H9 (cell line): ENCODE measurements at regions not wholly inside any gene's neighbourhood (a gene's known extent, or its start where the extent isn't known, plus 50 kb on each side); places are given as distances from the start of the nearest gene placed in this dataset.

Experiments used
- DNase-seq: peaks from one replicate; pipeline ENCODE4 v3.0.0-alpha.2; 2017
- H2AFZ ChIP-seq: one replicate; pipeline ENCODE4 v1.6.1; 2013; ENCODE audit warnings: mild to moderate bottlenecking, low read length, control low read depth, moderate library complexity
- H2AK5ac ChIP-seq: 2 replicates; pipeline ENCODE4 v1.6.1; 2013; ENCODE audit warnings: low read length, control low read depth, mixed read lengths; ENCODE audit not compliant: insufficient read length
- H2BK120ac ChIP-seq: one replicate; pipeline ENCODE4 v1.6.1; 2013; ENCODE audit warnings: low read depth, mild to moderate bottlenecking, low read length, control low read depth, inconsistent platforms; ENCODE audit not compliant: poor library complexity, severe bottlenecking
- H2BK12ac ChIP-seq: 2 replicates; pipeline ENCODE4 v1.6.1; 2013; ENCODE audit warnings: low read length, control low read depth, mixed read lengths, low read depth; ENCODE audit not compliant: insufficient read length
- H2BK15ac ChIP-seq: 2 replicates; pipeline ENCODE4 v1.6.1; 2013; ENCODE audit warnings: low read depth, low read length, control low read depth
- H2BK20ac ChIP-seq: one replicate; pipeline ENCODE4 v1.6.1; 2013; ENCODE audit warnings: low read depth, mild to moderate bottlenecking, low read length, control low read depth, inconsistent platforms; ENCODE audit not compliant: poor library complexity, severe bottlenecking
- H2BK5ac ChIP-seq: 2 replicates; pipeline ENCODE4 v1.6.1; 2013; ENCODE audit warnings: low read length, control low read depth, mixed read lengths; ENCODE audit not compliant: insufficient read length
- H3K14ac ChIP-seq: 2 replicates; pipeline ENCODE4 v1.6.1; 2013; ENCODE audit warnings: low read length, control low read depth; ENCODE audit not compliant: insufficient read depth
- H3K18ac ChIP-seq: 2 replicates; pipeline ENCODE4 v1.6.1; 2013; ENCODE audit warnings: low read depth, mild to moderate bottlenecking, mixed read lengths, low read length, control low read depth; ENCODE audit not compliant: insufficient read length
- H3K23ac ChIP-seq: 2 replicates; pipeline ENCODE4 v1.6.1; 2013; ENCODE audit warnings: low read length, control low read depth, mixed read lengths, low read depth; ENCODE audit not compliant: insufficient read length
- H3K23me2 ChIP-seq: 2 replicates; pipeline ENCODE4 v1.6.1; 2013; ENCODE audit warnings: low read depth, mild to moderate bottlenecking, mixed read lengths, low read length, control low read depth; ENCODE audit not compliant: insufficient read length, poor library complexity, severe bottlenecking
- H3K27ac ChIP-seq: 2 replicates; pipeline ENCODE4 v1.5.1; 2013; ENCODE audit warnings: low read length, control low read depth, mixed read lengths, low read depth; ENCODE audit not compliant: insufficient read length
- H3K27me3 ChIP-seq: 2 replicates; pipeline ENCODE4 v1.6.1; 2013; ENCODE audit warnings: low read length, control low read depth, inconsistent platforms; ENCODE audit not compliant: insufficient read depth
- H3K4ac ChIP-seq: 2 replicates; pipeline ENCODE4 v1.6.1; 2013; ENCODE audit warnings: low read depth, mild to moderate bottlenecking, control low read depth, inconsistent platforms, low read length, moderate library complexity
- H3K4me1 ChIP-seq: 2 replicates; pipeline ENCODE4 v1.6.1; 2013; ENCODE audit warnings: low read length, control low read depth, inconsistent platforms; ENCODE audit not compliant: insufficient read depth
- H3K4me2 ChIP-seq: 2 replicates; pipeline ENCODE4 v1.6.1; 2013; ENCODE audit warnings: low read length, control low read depth, mixed read lengths; ENCODE audit not compliant: insufficient read length, insufficient read depth
- H3K56ac ChIP-seq: 2 replicates; pipeline ENCODE4 v1.6.1; 2013; ENCODE audit warnings: low read depth, mild to moderate bottlenecking, mixed read lengths, low read length, control low read depth; ENCODE audit not compliant: insufficient read length
- H3K79me1 ChIP-seq: 2 replicates; pipeline ENCODE4 v1.6.1; 2013; ENCODE audit warnings: low read depth, mild to moderate bottlenecking, moderate library complexity, low read length, control low read depth, inconsistent platforms; ENCODE audit not compliant: insufficient read depth, poor library complexity, severe bottlenecking
- H3K79me2 ChIP-seq: 2 replicates; pipeline ENCODE4 v1.6.1; 2013; ENCODE audit warnings: low read length, control low read depth, inconsistent platforms; ENCODE audit not compliant: insufficient read depth
- H3K9ac ChIP-seq: 2 replicates; pipeline ENCODE4 v1.6.1; 2013; ENCODE audit warnings: low read length, control low read depth, mixed read lengths; ENCODE audit not compliant: insufficient read length; ENCODE audit errors: extremely low read depth
- H3K9me3 ChIP-seq: one replicate; pipeline ENCODE4 v1.6.1; 2013; ENCODE audit warnings: low read depth, low read length, inconsistent platforms; ENCODE audit not compliant: control insufficient read depth
- H3T11ph ChIP-seq: one replicate; pipeline ENCODE4 v1.6.1; 2013; ENCODE audit warnings: mild to moderate bottlenecking, low read length, control low read depth, inconsistent platforms
- H4K20me1 ChIP-seq: one replicate; pipeline ENCODE4 v1.6.1; 2013; ENCODE audit not compliant: control insufficient read depth, insufficient read length, insufficient read depth
- H4K5ac ChIP-seq: 2 replicates; pipeline ENCODE4 v1.6.1; 2013; ENCODE audit warnings: low read depth, mild to moderate bottlenecking, mixed read lengths, low read length, control low read depth; ENCODE audit not compliant: insufficient read length
- H4K8ac ChIP-seq: replicated peaks from 2 replicates; pipeline ENCODE4 v1.6.1; 2013; ENCODE audit warnings: low read length, control low read depth, mixed read lengths, low read depth; ENCODE audit not compliant: insufficient read length
- H4K91ac ChIP-seq: 2 replicates; pipeline ENCODE4 v1.6.1; 2013; ENCODE audit warnings: low read depth, mild to moderate bottlenecking, moderate library complexity, mixed read lengths, low read length, control low read depth; ENCODE audit not compliant: insufficient read length
- H3K27ac Mint-ChIP-seq, 3 experiments: 2 replicates in 2 of 3; 3 replicates in 1 of 3; pipeline ENCODE4 v1.8.0; 2020 to 2021; ENCODE audit warnings: mixed read lengths in 3 of 3, mild to moderate bottlenecking in 1 of 3, moderate library complexity in 1 of 3
- H3K27me3 Mint-ChIP-seq: 2 replicates; pipeline ENCODE4 v1.8.0; 2021; ENCODE audit warnings: low read depth, mild to moderate bottlenecking, moderate library complexity, mixed read lengths
- H3K36me3 Mint-ChIP-seq, 3 experiments: 2 replicates in 2 of 3; 3 replicates in 1 of 3; pipeline ENCODE4 v1.8.0; 2020 to 2021; ENCODE audit warnings: low read depth in 3 of 3, mixed read lengths in 3 of 3; ENCODE audit not compliant: insufficient read depth in 1 of 3
- H3K4me1 Mint-ChIP-seq, 2 experiments: 2 replicates each; pipeline ENCODE4 v1.8.0; 2020; ENCODE audit warnings: mixed read lengths in 2 of 2
- H3K4me3 Mint-ChIP-seq, 2 experiments: 2 replicates in 1 of 2; 3 replicates in 1 of 2; pipeline ENCODE4 v1.8.0; 2020 to 2021; ENCODE audit warnings: mild to moderate bottlenecking in 2 of 2, mixed read lengths in 2 of 2, moderate library complexity in 1 of 2
- H3K9me3 Mint-ChIP-seq, 2 experiments: 2 replicates in 1 of 2; 3 replicates in 1 of 2; pipeline ENCODE4 v1.8.0; 2020; ENCODE audit warnings: mild to moderate bottlenecking in 2 of 2, mixed read lengths in 2 of 2, moderate library complexity in 1 of 2
- WGBS: extraction: QIAGEN DNeasy Blood & Tissue Kit; methylation state at CpG from one replicate; pipeline ENCODE4 v1.1.7; 2013; ENCODE audit warnings: missing lambda C conversion rate, low lambda C conversion rate, mixed read lengths; ENCODE audit not compliant: insufficient read length; ENCODE audit errors: extremely low coverage; 5-methylcytosine and 5-hydroxymethylcytosine counted together
- TF ChIP-seq, protein P1 (sequence below): fragments of 200-600 bp; sonication (generic); conservative IDR thresholded peaks from 3 replicates; pipeline ENCODE4 v1.8.0; 2021; ENCODE audit warnings: antibody characterized with exemption, mild to moderate bottlenecking

DNA sequence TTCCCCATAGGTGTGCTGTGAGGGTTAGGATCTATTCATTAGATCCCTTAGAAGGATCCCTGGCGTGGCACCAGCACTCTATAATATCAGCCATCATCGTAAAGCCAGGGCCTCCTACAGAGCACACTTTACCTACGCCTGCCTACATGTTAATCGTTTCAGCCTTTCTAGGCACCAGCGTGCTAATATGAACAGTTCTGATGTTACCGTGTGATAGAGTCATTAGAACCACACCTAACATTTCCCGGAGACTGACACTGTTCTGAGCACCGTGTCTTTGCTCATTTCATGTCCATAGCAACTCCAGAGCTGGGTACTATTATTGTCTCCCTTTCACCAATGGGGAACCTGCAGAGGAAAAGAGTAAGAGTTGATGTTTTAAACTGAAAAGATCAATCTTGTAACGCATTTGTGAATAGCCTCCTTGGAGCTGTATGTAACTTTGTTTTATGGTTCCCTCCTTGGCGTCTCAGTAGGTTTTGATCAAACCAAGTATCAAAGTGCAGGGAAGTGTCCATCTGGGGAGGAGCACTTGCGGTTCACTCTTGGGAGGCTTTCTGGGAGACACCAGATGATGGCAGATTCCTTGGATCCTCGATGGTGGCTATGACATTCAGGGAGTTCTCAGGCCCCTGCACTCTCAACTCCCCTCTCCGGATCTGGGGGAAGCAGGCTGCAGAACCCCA, 73.8 kb upstream of the KCNG1 start:
- no peak overlapping the region for H2BK120ac ChIP-seq
- H3K79me1 ChIP-seq: no peaks in the 10 kb centered on the region
- Mint-ChIP-seq H3K9me3 (no peaks in the 10 kb centered on the region; a peak in 1 of 5 replicates), H3K27ac (no peak overlapping the region), H3K36me3 (no peaks in the 10 kb centered on the region; a peak in 1 of 7 replicates), H3K4me3 (no peak overlapping the region), H3K27me3 (peaks cover 3% of the 10 kb centered on the region), H3K4me1 (peaks cover 18 to 28% of the 10 kb centered on the region in 2 experiments)
- no peak overlapping the region for H3K56ac ChIP-seq
- H2BK15ac ChIP-seq: no peak overlapping the region
- no peaks in the 10 kb centered on the region for H3K79me2 ChIP-seq
- H3K27ac ChIP-seq: no peak overlapping the region
- H3K18ac ChIP-seq: no peak overlapping the region
- no peak overlapping the region for H3K9ac ChIP-seq
- H2AFZ ChIP-seq: no peak overlapping the region
- H3K9me3 ChIP-seq: no peaks in the 10 kb centered on the region
- H2AK5ac ChIP-seq: no peak overlapping the region
- H3T11ph ChIP-seq: no peak overlapping the region
- no peak overlapping the region for H2BK5ac ChIP-seq
- H3K4me1 ChIP-seq: no peaks in the 10 kb centered on the region
- no peak overlapping the region for H3K14ac ChIP-seq
- no peak overlapping the region for H3K4me2 ChIP-seq
- H2BK20ac ChIP-seq: no peak overlapping the region
- no CpG with 5 or more reads among the region's 13 CpGs for WGBS
- H4K91ac ChIP-seq: no peak overlapping the region
- no peak overlapping the region for H4K8ac ChIP-seq
- H4K20me1 ChIP-seq: no peaks in the 10 kb centered on the region
- H2BK12ac ChIP-seq: no peak overlapping the region
- TF ChIP-seq, protein P1, sequence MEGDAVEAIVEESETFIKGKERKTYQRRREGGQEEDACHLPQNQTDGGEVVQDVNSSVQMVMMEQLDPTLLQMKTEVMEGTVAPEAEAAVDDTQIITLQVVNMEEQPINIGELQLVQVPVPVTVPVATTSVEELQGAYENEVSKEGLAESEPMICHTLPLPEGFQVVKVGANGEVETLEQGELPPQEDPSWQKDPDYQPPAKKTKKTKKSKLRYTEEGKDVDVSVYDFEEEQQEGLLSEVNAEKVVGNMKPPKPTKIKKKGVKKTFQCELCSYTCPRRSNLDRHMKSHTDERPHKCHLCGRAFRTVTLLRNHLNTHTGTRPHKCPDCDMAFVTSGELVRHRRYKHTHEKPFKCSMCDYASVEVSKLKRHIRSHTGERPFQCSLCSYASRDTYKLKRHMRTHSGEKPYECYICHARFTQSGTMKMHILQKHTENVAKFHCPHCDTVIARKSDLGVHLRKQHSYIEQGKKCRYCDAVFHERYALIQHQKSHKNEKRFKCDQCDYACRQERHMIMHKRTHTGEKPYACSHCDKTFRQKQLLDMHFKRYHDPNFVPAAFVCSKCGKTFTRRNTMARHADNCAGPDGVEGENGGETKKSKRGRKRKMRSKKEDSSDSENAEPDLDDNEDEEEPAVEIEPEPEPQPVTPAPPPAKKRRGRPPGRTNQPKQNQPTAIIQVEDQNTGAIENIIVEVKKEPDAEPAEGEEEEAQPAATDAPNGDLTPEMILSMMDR: no peak
- no peak overlapping the region for H4K5ac ChIP-seq
- H3K27me3 ChIP-seq: no peaks in the 10 kb centered on the region
- DNase-seq: no peak
- H3K4ac ChIP-seq: no peak overlapping the region
- H3K23me2 ChIP-seq: no peaks in the 10 kb centered on the region
- H3K23ac ChIP-seq: no peak overlapping the region
